Fibroblast of lung (primary cell): ENCODE measurements at regions not wholly inside any gene's neighbourhood (a gene's known extent, or its start where the extent isn't known, plus 50 kb on each side); places are given as distances from the start of the nearest gene placed in this dataset.
A peak's percentile ranks its signal among the peaks of the same experiment; 100 is the strongest.

ENCODE experiments used
- DNase-seq, 2 donors: peaks; one replicate each; pipeline versions ENCODE4 v3.0.0 to v3.0.0-alpha.2; 2010; ENCODE audit warnings: low read depth in 2 of 2
- H2AFZ ChIP-seq: 2 replicates; pipeline ENCODE4 v1.5.1; 2012; ENCODE audit warnings: low read length, control low read depth, inconsistent platforms
- H3K27ac ChIP-seq: 2 replicates; pipeline ENCODE4 v1.5.1; 2011; ENCODE audit warnings: low read length, control low read depth; ENCODE audit not compliant: insufficient read depth
- H3K27me3 ChIP-seq: 2 replicates; pipeline ENCODE4 v1.5.1; 2011; ENCODE audit warnings: mild to moderate bottlenecking, low read length; ENCODE audit not compliant: control insufficient read depth, insufficient read depth
- H3K36me3 ChIP-seq: 2 replicates; pipeline ENCODE4 v1.5.1; 2011; ENCODE audit warnings: low read length; ENCODE audit not compliant: control insufficient read depth, insufficient read depth
- H3K4me1 ChIP-seq: 2 replicates; pipeline ENCODE4 v1.5.1; 2011; ENCODE audit warnings: low read length; ENCODE audit not compliant: control insufficient read depth, insufficient read depth; ENCODE audit errors: extremely low read depth
- H3K4me2 ChIP-seq: 2 replicates; pipeline ENCODE4 v1.5.1; 2011; ENCODE audit warnings: low read length, control low read depth; ENCODE audit not compliant: insufficient read depth; ENCODE audit errors: extremely low read depth
- H3K4me3 ChIP-seq, 4 experiments: fragments of 200-600 bp in 1 of 4; sonication (generic) in 1 of 4; replicated peaks in 1 of 4; 2 replicates each; pipeline ENCODE4 v1.5.1; 2011 to 2016; ENCODE audit warnings: low read length in 4 of 4, low read depth in 3 of 4, mild to moderate bottlenecking in 3 of 4, control low read depth in 2 of 4, inconsistent platforms in 1 of 4, mixed read lengths in 1 of 4; ENCODE audit not compliant: insufficient read depth in 1 of 4; ENCODE audit errors: control extremely low read depth in 1 of 4
- H3K79me2 ChIP-seq: 2 replicates; pipeline ENCODE4 v1.5.1; 2012; ENCODE audit warnings: mild to moderate bottlenecking, low read length, inconsistent platforms; ENCODE audit not compliant: control insufficient read depth, insufficient read depth
- H3K9ac ChIP-seq: 2 replicates; pipeline ENCODE4 v1.5.1; 2011; ENCODE audit warnings: mild to moderate bottlenecking, low read length, control low read depth; ENCODE audit not compliant: insufficient read depth
- H3K9me3 ChIP-seq: 2 replicates; pipeline ENCODE4 v1.5.1; 2012; ENCODE audit warnings: low read depth, low read length; ENCODE audit not compliant: control insufficient read depth, insufficient read depth
- H4K20me1 ChIP-seq: 2 replicates; pipeline ENCODE4 v1.5.1; 2011; ENCODE audit warnings: low read length; ENCODE audit not compliant: control insufficient read depth, insufficient read depth; ENCODE audit errors: extremely low read depth
- EZH2 ChIP-seq: IDR thresholded peaks from 2 replicates; pipeline ENCODE4 v1.5.1; 2012; ENCODE audit warnings: low read length, control low read depth, mild to moderate bottlenecking; ENCODE audit errors: missing control alignments
- TF ChIP-seq, protein P1 (sequence below), 2 donors: IDR thresholded peaks in 1 of 2; conservative IDR thresholded peaks in 1 of 2; 1 replicate in 1 of 2; 2 replicates in 1 of 2; pipeline ENCODE4 v1.5.1; 2011 to 2012; ENCODE audit warnings: low read length in 2 of 2, control low read depth in 1 of 2, inconsistent platforms in 1 of 2, low read depth in 1 of 2, mild to moderate bottlenecking in 1 of 2

DNA sequence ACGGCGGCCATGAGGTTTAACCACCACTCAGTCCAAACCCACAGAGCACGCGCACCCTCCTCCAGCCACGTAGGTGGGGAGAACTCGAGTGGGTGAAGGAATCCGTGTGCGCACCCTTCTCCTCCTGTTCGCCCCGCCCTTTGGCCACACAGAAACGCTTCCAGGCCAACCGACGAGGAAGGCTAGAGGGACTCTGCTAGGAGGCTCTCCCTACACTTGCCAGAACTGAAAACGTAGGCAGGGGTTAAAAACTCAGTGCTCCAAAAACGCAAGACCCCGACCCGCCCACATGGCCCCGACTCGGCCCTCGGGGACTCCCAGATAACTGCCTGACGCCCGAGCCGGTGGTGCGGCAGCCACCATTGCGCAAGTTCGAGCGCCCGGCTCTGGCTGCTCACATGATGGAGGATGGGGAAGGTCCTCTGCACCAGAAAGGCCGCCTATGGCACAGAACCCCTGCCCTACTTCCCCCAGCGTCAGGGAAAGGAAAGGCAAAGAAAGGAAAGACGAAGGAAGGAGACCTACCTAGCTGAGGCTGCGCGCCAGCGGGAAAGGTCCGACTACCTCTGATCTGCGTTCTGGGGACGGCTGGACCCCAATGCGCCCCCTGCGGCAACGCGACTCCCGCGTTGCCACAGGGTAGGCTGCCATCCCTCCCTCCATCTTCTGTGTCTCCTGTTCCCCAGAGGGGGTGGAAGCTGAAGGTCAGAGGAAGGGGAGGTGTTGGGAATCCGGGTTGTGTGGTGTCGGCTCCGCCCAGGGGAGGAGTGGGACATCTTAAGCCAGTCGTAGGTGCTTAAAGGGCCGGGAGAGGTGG, 201.9 kb upstream of the AGTR2 start:
- H3K4me1 ChIP-seq, result no peaks in the 10 kb centered on the region
- no peaks in the 10 kb centered on the region for H4K20me1 ChIP-seq
- no peak overlapping the region for H3K4me2 ChIP-seq
- DNase-seq, result peak; percentile 22 to 30
- H3K27me3 ChIP-seq, result no peaks in the 10 kb centered on the region
- no peaks in the 10 kb centered on the region for H3K36me3 ChIP-seq
- H3K79me2 ChIP-seq, result no peaks in the 10 kb centered on the region
- H2AFZ ChIP-seq, result no peak overlapping the region
- no peaks in the 10 kb centered on the region for H3K9me3 ChIP-seq
- H3K27ac ChIP-seq, result no peak overlapping the region
- TF ChIP-seq EZH2, result no peak
- TF ChIP-seq, protein P1, sequence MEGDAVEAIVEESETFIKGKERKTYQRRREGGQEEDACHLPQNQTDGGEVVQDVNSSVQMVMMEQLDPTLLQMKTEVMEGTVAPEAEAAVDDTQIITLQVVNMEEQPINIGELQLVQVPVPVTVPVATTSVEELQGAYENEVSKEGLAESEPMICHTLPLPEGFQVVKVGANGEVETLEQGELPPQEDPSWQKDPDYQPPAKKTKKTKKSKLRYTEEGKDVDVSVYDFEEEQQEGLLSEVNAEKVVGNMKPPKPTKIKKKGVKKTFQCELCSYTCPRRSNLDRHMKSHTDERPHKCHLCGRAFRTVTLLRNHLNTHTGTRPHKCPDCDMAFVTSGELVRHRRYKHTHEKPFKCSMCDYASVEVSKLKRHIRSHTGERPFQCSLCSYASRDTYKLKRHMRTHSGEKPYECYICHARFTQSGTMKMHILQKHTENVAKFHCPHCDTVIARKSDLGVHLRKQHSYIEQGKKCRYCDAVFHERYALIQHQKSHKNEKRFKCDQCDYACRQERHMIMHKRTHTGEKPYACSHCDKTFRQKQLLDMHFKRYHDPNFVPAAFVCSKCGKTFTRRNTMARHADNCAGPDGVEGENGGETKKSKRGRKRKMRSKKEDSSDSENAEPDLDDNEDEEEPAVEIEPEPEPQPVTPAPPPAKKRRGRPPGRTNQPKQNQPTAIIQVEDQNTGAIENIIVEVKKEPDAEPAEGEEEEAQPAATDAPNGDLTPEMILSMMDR (conservative IDR thresholded peaks at IDR 0.05 in 1 of 2, IDR thresholded peaks at IDR 0.05 in 1 of 2; ENCODE audit: low read depth in 1 of 2, low read length in 2 of 2), result no peak
- H3K9ac ChIP-seq, result no peak overlapping the region
- H3K4me3 ChIP-seq, result peak overlapping the region; percentile 23 to 62 (median 48)

DNA sequence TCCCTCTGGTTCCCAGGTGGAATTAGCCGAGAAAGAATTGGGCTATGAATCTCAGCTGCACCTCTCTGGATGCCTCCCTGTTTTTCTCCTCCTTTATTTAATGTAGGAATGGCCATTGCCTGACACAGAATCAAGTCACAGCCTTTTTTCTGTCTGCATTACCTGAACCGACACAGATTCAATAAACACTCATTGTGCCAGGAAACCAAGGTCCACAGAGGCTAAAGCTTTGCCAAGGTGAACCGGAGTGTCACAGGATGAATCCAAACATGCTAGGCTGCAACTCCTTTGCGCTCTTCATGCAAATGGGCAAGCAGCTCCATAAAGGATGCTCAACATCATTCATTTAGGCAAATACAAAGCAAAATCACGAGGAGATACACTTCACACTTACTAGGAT, 199.8 kb upstream of the AGTR2 start:
- Histone ChIP-seq H3K36me3 (no peaks in the 10 kb centered on the region), H2AFZ (no peak overlapping the region), H3K4me2 (no peak overlapping the region), H3K79me2 (no peaks in the 10 kb centered on the region), H3K27me3 (no peaks in the 10 kb centered on the region), H3K27ac (no peak overlapping the region), H3K9ac (no peak overlapping the region), H3K9me3 (no peaks in the 10 kb centered on the region), H4K20me1 (no peaks in the 10 kb centered on the region), H3K4me1 (no peaks in the 10 kb centered on the region), H3K4me3 (no peak overlapping the region)
- no peak for TF ChIP-seq EZH2
- TF ChIP-seq, protein P1 (conservative IDR thresholded peaks at IDR 0.05 in 1 of 2, IDR thresholded peaks at IDR 0.05 in 1 of 2; ENCODE audit: low read depth in 1 of 2, low read length in 2 of 2), result no peak
- DNase-seq, result no peak

DNA sequence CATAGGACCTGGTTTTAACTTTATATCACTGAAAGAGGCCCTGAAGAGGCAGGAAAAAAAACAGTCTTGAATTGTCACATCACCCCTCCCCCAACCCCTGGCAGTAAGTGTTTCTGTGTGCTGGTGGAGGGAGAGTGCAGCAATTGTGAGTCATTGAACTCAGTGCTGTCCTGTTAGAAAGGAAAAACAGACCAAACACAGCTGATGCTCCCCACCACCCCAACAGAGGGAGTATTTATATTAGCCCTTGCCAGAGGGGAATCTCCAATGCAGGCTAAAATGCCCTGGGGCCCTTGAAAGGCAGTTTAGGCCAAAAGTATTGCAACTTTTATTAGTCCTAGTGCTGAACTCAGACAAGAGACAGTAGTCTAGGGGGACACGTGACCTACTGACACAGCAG, 197.8 kb upstream of the AGTR2 start:
- no peak overlapping the region for H3K9ac ChIP-seq
- peak in 1 of 2 donors; percentile 12 for DNase-seq
- TF ChIP-seq, protein P1 (conservative IDR thresholded peaks at IDR 0.05 in 1 of 2, IDR thresholded peaks at IDR 0.05 in 1 of 2; ENCODE audit: low read depth in 1 of 2, low read length in 2 of 2), result no peak
- TF ChIP-seq EZH2, result no peak

More for the DNA sequence above, 197.8 kb upstream of the AGTR2 start:
- H4K20me1 ChIP-seq, result no peaks in the 10 kb centered on the region
- H3K9me3 ChIP-seq, result no peaks in the 10 kb centered on the region
- H3K4me1 ChIP-seq, result no peaks in the 10 kb centered on the region
- H3K4me2 ChIP-seq, result no peak overlapping the region
- H3K36me3 ChIP-seq, result no peaks in the 10 kb centered on the region
- H3K27ac ChIP-seq, result no peak overlapping the region
- no peak overlapping the region for H2AFZ ChIP-seq
- H3K27me3 ChIP-seq, result no peaks in the 10 kb centered on the region
- no peaks in the 10 kb centered on the region for H3K79me2 ChIP-seq
- H3K4me3 ChIP-seq, result no peak overlapping the region
